ENCODE measurements at regions not wholly inside any gene's neighbourhood (a gene's known extent, or its start where the extent isn't known, plus 50 kb on each side); places are given as distances from the start of the nearest gene placed in this dataset.
A peak's percentile ranks its signal among the peaks of the same experiment; 100 is the strongest.

DNA sequence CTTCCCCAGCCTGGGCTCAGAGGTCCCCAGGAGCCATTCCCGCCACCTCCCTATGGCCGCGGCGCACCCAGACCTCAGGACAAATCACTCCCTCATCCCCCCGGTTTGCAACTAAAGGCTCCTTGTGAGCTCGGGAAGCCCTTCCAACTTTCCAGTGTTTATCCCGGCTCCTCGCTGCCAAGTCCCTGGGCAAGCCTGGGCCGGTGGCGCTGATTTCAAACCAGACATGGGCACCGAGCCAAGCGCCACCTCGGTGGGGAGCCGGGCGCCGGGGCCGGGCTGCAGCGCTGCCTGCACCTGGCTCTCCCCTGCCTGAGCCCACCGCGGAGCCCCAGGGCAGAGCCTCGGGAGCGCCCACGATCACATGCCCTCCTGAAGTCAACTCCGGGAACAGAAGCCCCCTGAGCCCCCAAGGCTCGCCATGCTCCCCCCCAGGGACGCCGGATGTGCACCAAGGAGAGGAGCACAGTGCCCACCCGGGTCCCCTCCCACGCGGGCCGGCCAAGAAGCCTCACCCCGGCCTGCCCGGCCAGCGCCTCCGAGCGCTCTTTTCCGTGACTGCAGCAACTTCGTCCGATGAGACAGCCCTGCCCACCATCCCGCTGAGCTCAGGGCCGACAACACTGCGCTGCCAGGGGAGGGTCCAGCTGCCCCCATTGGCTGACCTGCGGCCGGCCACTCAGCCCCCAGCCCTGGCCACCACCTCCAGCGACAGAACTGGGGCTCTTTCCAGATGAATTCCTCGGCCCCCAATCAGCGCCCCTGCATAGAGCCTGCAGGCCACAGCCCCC lies 50.0 kb downstream of the NCOR2 start:
- H3K4me1 ChIP-seq, result peaks cover 80 to 98% (median 88%) of the 10 kb centered on the region in 10 experiments
- peak overlapping the region in 9 of 11 experiments; percentile 0 to 77 (median 51); a peak in 12 of 22 replicates for H3K9ac ChIP-seq
- no peak for TF ChIP-seq Cebpa-rat (IDR thresholded peaks at IDR 0.05)
- no peak overlapping the region for H3K4me3 ChIP-seq
- H3K27ac ChIP-seq, result peak overlapping the region in 2 of 11 experiments; percentile 81 to 83; a peak in 3 of 22 replicates
- H3K27me3 ChIP-seq, result no peaks in the 10 kb centered on the region
- H3K4me2 ChIP-seq, result peak overlapping the region; percentile 66 to 93 (median 88)
- peaks cover 3 to 49% (median 14%) of the 10 kb centered on the region in 11 experiments; a peak in 12 of 22 replicates for H3K36me3 ChIP-seq
- H4K20me1 ChIP-seq, result peaks cover 91 to 100% (median 100%) of the 10 kb centered on the region in 11 experiments
- H3K9me3 ChIP-seq (replicated peaks in 1 of 11), result no peaks in the 10 kb centered on the region

DNA sequence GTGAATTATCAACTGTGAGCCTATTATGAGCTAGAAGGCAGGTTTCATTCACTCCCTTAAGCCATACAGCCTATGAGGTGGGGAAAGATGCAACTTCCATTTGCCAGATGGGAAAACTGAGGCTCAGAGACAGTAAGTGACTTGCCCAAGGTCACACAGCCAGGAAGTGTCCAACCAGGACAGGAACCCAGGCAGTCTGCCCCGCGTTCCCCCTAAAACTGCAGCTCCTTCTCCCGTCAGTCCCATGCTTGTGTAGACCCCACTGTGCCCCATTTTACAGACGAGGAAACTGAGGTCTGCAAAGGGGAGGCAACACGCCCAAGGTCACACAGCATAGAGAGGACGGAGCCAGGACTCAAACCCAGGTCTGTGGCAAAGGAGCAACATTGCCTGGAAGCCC lies 50.6 kb downstream of the NCOR2 start:
- H3K9me3 ChIP-seq (replicated peaks in 1 of 11), result no peaks in the 10 kb centered on the region
- peaks cover 96 to 100% (median 100%) of the 10 kb centered on the region in 11 experiments for H4K20me1 ChIP-seq
- peak overlapping the region in 2 of 11 experiments; percentile 39 to 45; a peak in 3 of 22 replicates for H3K27ac ChIP-seq

DNA sequence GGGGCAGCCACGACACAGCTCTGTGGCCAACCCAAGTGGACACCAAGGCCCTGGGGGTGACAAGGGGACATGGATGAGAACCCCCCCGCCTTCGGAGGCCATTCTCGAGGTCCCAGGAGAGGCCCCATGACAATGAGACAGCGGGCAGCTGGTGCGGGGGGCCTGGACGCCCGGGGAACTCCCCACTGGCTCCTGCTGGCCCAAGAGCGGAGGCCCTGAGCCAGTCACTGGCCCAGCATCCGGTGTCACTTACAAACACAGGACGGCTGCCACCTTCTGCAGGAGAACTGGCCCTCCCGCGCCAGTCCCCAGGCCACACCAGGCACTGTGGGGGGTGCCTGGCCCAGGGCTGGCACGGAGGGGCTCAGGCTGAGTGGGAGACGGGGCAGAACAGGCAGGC lies 51.4 kb downstream of the NCOR2 start:
- Histone ChIP-seq H3K36me3 (peaks cover 3 to 52% (median 14%) of the 10 kb centered on the region in 11 experiments; a peak in 12 of 22 replicates), H3K9me3 (replicated peaks in 1 of 11) (no peaks in the 10 kb centered on the region), H3K4me1 (peaks cover 80 to 98% (median 88%) of the 10 kb centered on the region in 10 experiments), H3K4me3 (no peak overlapping the region), H3K27ac (peak overlapping the region in 2 of 11 experiments; percentile 39 to 45; a peak in 2 of 22 replicates), H3K4me2 (peak overlapping the region in 4 of 11 experiments; percentile 7 to 87 (median 14); a peak in 5 of 22 replicates), H4K20me1 (peaks cover 100% of the 10 kb centered on the region in 11 experiments), H3K9ac (peak overlapping the region in 5 of 11 experiments; percentile 2 to 52 (median 22); a peak in 3 of 22 replicates), H3K27me3 (no peaks in the 10 kb centered on the region)
- TF ChIP-seq Cebpa-rat (IDR thresholded peaks at IDR 0.05), result no peak

More for the DNA sequence above, 50.6 kb downstream of the NCOR2 start:
- Histone ChIP-seq H3K4me1 (peaks cover 80 to 98% (median 88%) of the 10 kb centered on the region in 10 experiments), H3K27me3 (no peaks in the 10 kb centered on the region), H3K4me3 (no peak overlapping the region), H3K4me2 (peak overlapping the region; percentile 66 to 93 (median 88); a peak in 20 of 22 replicates), H3K36me3 (peaks cover 3 to 49% (median 14%) of the 10 kb centered on the region in 11 experiments; a peak in 12 of 22 replicates), H3K9ac (peak overlapping the region in 4 of 11 experiments; percentile 0 to 39 (median 16); a peak in 3 of 22 replicates)
- TF ChIP-seq Cebpa-rat (IDR thresholded peaks at IDR 0.05), result no peak

DNA sequence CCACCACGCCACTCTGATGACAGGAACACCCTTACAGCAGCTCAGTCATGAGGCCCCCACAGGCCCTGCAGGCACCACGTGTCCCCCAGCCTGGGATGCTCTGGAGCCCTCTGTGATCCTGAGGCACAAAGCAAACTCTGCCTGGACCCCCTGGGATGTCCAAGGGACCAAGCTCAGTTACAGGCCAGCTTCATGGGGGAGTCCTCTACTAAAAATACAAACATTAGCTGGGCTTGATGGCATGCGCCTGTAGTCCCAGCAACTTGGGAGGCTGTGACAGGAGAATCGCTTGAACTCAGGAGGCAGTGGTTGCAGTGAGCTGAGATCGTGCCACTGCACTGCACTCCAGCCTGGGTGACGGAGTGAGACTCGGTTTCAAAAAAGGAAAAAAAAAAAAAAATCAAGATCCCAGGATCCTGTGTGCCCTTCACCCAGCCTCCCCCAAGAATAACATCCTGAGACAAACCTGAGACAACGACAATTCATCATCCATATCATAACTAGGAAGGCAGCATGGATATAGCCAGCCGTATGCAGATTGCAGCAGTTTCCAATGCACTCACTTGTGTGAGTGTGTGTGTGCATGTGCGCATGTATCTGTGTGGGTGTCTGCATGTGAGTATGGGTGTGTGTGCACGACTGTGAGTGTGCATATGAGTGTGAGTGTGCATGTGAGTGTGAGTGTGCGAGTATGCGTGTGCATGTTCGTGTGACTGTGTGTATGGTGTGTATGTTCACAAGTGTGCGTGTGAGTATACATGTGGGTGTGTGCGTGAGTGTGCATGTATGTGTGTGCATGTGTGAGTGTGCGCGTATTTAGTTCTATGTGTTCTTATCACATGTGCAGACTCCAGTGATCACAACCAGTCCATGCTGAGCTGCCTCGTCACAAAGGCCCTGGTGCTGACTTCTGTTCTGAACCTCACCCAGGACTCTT lies 52.1 kb downstream of the NCOR2 start:
- Histone ChIP-seq H3K9me3 (replicated peaks in 1 of 11) (no peaks in the 10 kb centered on the region), H3K9ac (peak overlapping the region in 2 of 11 experiments; percentile 2 to 22; a peak in 1 of 22 replicates), H4K20me1 (peaks cover 100% of the 10 kb centered on the region in 11 experiments), H3K4me3 (no peak overlapping the region), H3K27ac (0 out of 22 replicates have a peak overlapping the region, but pooled peaks of 1 of the 11 experiments have one; percentile 39), H3K4me1 (peaks cover 80 to 98% (median 88%) of the 10 kb centered on the region in 10 experiments), H3K27me3 (no peaks in the 10 kb centered on the region), H3K4me2 (peak overlapping the region in 3 of 11 experiments; percentile 10 to 87 (median 18); a peak in 3 of 22 replicates), H3K36me3 (peaks cover 3 to 59% (median 14%) of the 10 kb centered on the region in 11 experiments; a peak in 12 of 22 replicates)
- TF ChIP-seq Cebpa-rat (IDR thresholded peaks at IDR 0.05), result no peak

DNA sequence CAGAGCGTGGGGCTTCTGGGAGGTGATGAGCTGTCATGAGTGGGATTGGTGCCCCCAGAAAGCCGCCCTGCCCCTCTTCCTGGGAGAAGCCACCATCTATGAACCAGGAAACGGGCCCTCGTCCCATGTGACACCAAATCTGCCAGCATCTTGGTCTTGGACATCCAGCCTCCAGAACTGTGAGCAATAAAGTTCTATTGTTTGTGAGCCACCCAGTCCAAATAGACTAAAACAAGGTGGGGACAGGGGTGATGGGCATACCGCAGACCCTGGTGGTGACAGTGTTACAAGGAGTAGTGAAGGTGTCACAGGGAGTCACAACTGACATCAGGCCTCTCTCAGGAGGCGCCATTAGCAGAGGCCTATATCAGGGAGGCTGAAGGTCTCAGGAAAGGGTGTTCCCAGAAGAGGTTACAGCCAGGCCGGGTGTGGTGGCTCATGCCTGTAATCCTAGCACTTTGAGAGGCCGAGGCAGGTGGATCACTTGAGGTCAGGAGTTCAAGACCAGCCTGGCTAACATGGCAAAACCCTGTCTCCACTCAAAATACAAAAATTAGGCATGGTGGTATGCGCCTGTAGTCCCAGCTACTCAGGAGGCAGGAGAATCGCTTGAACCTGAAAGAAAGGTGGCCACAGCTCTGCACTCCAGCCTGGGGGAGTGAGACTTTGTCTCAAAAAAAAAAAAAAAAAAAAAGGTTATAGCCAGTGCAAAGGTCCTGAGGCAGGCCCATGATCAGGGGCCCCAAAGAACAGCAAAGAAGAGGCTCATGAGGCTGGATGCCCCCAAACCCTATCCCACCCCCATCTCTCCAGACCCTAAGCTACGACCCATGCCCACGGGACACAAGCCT lies 53.0 kb downstream of the NCOR2 start:
- Histone ChIP-seq H3K4me2 (peak overlapping the region in 6 of 11 experiments; percentile 77 to 94 (median 86); a peak in 10 of 22 replicates), H3K4me1 (peaks cover 80 to 98% (median 88%) of the 10 kb centered on the region in 10 experiments)

DNA sequence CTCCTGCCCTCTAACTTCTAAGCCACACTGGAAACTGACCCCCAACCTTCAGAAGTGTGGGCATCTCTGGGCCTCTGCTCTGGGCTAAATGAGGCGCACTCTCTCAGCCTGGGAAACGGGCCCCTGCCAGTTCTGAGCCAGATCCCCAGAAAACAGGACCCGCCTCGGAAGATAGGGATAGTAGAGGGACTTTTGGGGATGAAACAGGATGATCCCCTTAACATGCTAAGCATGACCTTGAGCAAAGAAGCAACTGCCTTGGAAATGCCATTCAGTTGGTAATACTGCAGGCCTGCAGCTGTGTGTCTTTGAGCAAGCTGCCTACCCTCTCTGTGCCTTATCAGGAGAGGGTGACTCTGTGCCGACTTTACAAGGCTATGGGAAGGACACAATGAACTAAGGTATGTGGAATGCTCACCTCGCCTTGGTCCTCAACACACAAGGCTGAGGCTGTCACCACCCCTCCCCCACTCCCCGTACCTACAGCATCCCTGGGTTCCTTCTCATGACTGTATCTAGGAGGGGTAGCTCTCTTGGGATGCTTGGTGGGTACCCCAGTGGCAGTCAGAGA lies 54.0 kb downstream of the NCOR2 start:
- H3K9ac ChIP-seq, result peak overlapping the region in 8 of 11 experiments; percentile 9 to 67 (median 34); a peak in 7 of 22 replicates
- H3K4me1 ChIP-seq, result peaks cover 80 to 98% (median 88%) of the 10 kb centered on the region in 10 experiments
- peaks cover 100% of the 10 kb centered on the region in 11 experiments for H4K20me1 ChIP-seq
- no peaks in the 10 kb centered on the region for H3K9me3 ChIP-seq (replicated peaks in 1 of 11)
- no peaks in the 10 kb centered on the region for H3K27me3 ChIP-seq
- TF ChIP-seq Cebpa-rat (IDR thresholded peaks at IDR 0.05), result no peak
- 0 out of 20 replicates have a peak overlapping the region, but pooled peaks of 1 of the 10 experiments have one; percentile 11 for H3K4me3 ChIP-seq
- peaks cover 3 to 59% (median 14%) of the 10 kb centered on the region in 11 experiments; a peak in 12 of 22 replicates for H3K36me3 ChIP-seq
- H3K27ac ChIP-seq, result peak overlapping the region in 7 of 11 experiments; percentile 25 to 57 (median 38); a peak in 9 of 22 replicates
- H3K4me2 ChIP-seq, result peak overlapping the region; percentile 66 to 94 (median 79)

More for the DNA sequence above, 53.0 kb downstream of the NCOR2 start:
- Histone ChIP-seq H3K9ac (peak overlapping the region in 1 of 11 experiments; percentile 11; a peak in 1 of 22 replicates), H3K27ac (no peak overlapping the region), H3K4me3 (no peak overlapping the region), H3K27me3 (no peaks in the 10 kb centered on the region), H3K36me3 (peaks cover 3 to 59% (median 14%) of the 10 kb centered on the region in 11 experiments; a peak in 12 of 22 replicates), H4K20me1 (peaks cover 100% of the 10 kb centered on the region in 11 experiments), H3K9me3 (replicated peaks in 1 of 11) (no peaks in the 10 kb centered on the region)
- no peak for TF ChIP-seq Cebpa-rat (IDR thresholded peaks at IDR 0.05)

DNA sequence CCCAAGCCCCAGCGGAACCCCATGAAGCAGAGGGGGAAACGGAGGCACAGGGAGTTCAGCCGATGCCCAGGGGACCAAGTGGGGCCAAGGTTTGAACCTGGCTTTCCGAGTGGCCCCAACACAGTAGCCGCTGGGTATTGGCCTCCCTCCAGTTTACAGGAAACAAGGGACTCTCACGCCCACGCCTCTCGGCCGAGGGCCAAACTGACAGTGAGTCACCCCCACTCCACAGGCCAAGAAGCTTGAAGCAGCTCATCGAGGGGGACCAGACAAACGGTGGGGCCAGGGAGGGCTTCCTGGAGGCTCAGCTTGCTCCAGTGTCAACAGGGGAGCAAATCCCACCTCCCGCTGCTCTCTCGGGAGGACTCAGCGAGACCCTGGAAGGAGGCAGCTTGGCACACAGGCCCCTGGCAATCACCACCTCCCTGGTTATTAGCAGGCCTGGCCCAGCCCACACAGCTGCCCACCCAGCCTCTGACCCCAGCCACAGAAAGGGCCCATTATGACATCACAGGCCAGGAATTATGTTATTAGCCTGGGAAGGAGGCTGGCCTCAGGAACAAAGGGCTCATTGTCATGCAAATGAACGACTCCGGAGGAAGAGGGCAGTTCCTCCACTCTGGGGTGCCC lies 54.6 kb downstream of the NCOR2 start:
- peak overlapping the region; percentile 66 to 94 (median 79) for H3K4me2 ChIP-seq

More for the DNA sequence above, 54.6 kb downstream of the NCOR2 start:
- H3K27ac ChIP-seq, result peak overlapping the region in 7 of 11 experiments; percentile 25 to 57 (median 38); a peak in 12 of 22 replicates
- H3K9me3 ChIP-seq (replicated peaks in 1 of 11), result no peaks in the 10 kb centered on the region
- no peak for TF ChIP-seq Cebpa-rat (IDR thresholded peaks at IDR 0.05)
- no peaks in the 10 kb centered on the region for H3K27me3 ChIP-seq
- peaks cover 3 to 59% (median 14%) of the 10 kb centered on the region in 11 experiments; a peak in 12 of 22 replicates for H3K36me3 ChIP-seq
- peaks cover 80 to 98% (median 88%) of the 10 kb centered on the region in 10 experiments for H3K4me1 ChIP-seq
- H3K9ac ChIP-seq, result peak overlapping the region; percentile 4 to 67 (median 30); a peak in 13 of 22 replicates
- H4K20me1 ChIP-seq, result peaks cover 100% of the 10 kb centered on the region in 11 experiments
- H3K4me3 ChIP-seq, result peak overlapping the region in 2 of 10 experiments; percentile 5 to 11; a peak in 1 of 20 replicates
